GM18511 (cell line): ENCODE measurements at regions not wholly inside any gene's neighbourhood (a gene's known extent, or its start where the extent isn't known, plus 50 kb on each side); places are given as distances from the start of the nearest gene placed in this dataset.
"Not testable (repeated sequence)": the region's sequence is repeated elsewhere in the genome, so short reads cannot be mapped to it uniquely, and the experiment has no call there.

Experiments
- ATAC-seq: cut with Tn5 transposase; IDR thresholded peaks from one replicate; pipeline ENCODE4 v1.9.1; 2021; ENCODE audit warnings: mild to moderate bottlenecking, moderate library complexity; ENCODE audit not compliant: unreplicated experiment

DNA sequence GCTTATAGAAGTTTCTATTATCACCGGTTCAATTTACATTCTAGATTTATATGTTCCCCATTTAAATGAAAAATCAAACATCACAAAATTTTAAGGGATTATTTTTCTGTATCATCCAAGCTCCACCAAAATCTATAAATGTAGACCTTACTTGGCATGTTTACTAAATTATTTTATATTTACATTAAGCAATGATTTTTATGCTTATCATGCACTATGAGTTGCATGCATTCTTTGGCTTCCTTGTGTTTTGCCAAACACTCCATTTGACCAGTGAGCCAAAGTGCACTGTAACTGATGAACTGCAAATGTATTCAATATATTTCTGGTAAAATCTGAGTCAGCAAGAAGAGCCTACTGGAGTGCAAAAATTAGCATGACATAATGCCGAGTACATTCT is 595.5 kb upstream of the PCDH7 start:
- ATAC-seq = not testable (repeated sequence)

DNA sequence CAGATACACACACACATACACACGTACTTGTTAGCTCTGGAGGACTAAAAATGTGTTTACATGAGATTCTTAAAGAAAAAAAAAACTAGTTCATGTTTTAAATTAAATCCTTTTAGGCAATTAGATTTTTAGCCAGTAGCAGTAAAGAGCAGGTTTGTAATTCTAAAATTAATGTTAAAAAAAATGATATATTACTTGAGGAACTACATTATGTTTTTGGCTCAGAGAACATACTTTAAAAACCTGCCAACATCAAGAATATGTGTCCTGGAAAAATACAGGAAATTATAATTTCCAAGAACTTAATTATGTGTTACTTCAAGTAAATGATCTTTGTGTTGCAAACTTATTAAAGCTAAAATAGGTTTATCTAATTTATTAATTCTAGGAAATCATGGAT is 594.3 kb upstream of the PCDH7 start:
- no peak for ATAC-seq

DNA sequence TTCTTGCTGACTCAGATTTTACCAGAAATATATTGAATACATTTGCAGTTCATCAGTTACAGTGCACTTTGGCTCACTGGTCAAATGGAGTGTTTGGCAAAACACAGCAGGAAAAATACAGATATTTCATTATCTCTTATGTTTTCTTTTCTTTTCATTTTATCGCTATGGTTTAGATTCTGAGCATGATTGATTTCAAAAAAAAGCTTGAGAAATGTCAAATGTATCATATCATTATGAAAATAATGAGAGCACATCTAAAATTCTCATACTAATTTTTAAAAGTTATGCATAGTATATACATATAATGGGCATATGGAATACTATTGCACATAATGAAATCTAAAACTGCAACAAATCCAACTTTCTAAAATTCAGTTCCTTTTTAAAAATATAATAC is 593.8 kb upstream of the PCDH7 start:
- ATAC-seq = no peak

DNA sequence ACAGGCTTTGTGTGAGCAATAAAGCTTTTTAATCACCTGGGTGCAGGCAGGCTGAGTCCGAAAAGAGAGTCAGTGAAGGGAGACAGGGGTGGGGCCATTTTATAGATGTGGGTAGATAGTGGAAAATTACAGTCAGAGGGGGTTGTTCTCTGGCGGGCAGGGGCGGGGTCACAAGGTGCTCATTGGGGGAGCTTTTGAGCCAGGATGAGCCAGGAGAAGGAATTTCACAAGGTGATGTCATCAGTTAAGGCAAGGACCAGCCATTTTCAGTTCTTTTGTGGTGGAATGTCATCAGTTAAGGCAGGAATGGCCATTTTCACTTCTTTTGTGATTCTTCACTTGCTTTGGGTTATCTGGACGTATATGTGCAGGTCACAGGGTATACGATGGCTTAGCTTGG is 571.3 kb upstream of the PCDH7 start:
- not testable (repeated sequence) for ATAC-seq

DNA sequence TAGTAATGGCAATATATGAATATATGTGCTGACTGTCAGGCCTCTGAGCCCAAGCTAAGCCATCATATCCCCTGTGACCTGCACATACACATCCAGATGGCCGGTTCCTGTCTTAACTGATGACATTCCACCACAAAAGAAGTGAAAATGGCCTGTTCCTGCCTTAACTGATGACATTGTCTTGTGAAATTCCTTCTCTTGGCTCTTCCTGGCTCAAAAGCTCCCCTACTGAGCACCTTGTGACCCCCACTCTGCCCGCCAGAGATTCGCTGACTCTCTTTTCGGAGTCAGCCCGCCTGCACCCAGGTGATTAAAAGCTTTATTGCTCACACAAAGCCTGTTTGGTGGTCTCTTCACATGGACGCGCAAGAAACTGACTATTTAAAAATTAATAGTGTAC is 570.6 kb upstream of the PCDH7 start:
- ATAC-seq = not testable (repeated sequence)

DNA sequence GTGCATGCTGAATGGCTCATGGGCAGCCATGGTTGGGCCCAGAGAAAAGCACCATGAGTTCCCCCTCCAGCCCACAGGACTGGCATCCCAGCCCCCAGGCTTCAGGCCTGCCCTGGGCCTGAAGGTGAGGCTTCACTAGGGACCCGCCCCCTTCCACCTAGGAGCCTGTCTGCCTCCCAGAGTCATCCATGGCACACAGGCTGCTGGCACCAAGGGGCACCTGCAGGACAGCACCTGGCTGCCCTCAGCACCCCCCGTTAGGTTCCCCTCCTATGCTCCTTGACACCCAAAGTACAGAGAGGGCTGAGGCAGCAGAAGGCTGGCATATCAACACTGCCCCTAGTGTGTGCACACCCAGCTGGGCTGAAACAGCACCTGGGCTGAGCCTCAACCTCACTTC is 566.7 kb upstream of the PCDH7 start:
- ATAC-seq = no peak

DNA sequence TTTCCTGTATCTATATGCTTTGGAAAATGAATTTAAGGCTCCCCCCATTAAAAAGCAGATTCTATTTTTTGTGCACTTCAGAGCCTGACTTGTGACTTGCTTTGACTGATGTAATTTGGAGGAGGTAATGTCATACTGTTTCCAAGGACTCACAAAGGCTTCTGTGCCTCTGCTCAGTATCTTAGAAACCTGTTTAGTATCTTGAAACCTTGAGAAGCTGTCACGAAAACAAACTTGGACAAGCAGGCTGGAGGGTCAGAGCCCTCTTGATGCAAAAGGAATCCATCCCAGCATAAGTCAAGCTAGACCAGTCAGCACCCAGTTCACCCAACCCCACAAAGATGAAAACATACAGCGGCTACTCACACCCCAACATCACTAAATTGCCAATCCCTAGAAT is 560.0 kb upstream of the PCDH7 start:
- ATAC-seq = no peak

DNA sequence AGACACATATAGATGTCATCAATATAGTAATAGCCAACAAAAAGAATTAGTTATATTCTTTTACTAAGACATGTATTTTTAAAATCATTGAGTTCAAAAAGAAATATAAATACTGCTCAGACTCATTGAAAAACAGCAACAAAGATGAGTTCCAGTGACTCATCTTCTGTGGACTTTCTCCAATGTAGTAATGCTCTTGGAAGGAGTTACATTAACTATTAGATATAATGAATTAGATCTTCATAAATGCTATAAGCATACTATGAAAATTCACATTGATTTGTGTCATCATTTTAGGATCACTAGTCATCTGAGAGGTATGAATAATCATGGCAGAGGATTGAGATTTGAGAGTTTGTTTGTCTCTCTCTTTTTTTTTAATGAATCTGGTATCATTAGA is 547.8 kb upstream of the PCDH7 start:
- ATAC-seq = no peak

DNA sequence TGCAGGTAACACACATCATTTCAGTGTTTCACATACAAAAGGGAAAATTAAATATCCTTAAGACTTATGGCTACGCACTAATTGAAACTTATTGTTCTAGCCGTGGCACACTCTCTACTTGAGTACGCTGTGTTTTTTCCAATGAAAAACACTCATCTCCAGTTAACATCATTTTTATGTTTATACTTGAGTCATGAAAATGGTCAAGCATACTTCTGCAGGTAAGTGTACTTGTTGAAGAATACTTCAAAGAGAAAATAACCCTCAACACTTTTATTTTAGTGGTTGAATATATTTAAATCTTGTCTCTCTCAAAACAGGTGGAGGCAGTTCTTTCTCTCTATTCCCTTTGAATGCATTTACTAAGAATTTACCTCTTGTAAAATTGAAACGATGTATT is 538.7 kb upstream of the PCDH7 start:
- ATAC-seq = no peak

DNA sequence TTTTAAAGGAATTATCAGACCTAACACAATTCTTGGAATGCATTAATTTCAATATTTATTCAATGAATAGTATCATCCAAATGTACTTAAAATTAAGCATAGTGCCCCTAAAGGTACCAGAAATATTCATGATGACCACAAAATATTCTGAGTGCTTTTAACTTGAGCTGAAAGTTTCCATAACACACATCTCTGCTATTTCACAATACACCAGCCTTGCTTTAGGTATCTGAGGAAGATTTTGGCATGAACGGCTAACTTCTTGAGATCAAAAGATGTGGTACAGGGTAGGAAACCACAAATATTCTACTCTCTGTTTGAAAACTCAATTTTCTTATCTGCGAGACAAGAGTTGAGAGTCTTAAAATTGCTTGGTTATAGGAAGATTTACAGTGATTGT is 538.3 kb upstream of the PCDH7 start:
- ATAC-seq = no peak

DNA sequence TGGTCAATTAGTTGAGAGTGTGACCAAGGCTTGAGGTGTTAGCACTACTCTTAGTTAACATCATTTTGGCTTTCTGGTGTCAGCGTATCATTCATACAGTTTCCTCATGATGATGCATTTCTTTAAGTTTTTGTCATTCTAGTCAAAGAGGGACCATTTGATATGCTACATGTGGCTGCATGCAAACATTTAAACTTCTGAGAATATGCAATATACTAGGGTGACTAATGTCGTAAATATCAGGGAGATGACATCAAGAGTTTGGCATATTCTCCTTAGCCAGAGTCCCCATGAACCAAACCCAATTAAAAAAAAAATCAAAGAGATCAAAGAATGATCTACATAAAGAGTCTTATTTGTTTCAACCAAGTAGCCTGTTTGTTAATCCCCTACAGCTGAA is 537.4 kb upstream of the PCDH7 start:
- ATAC-seq = no peak

DNA sequence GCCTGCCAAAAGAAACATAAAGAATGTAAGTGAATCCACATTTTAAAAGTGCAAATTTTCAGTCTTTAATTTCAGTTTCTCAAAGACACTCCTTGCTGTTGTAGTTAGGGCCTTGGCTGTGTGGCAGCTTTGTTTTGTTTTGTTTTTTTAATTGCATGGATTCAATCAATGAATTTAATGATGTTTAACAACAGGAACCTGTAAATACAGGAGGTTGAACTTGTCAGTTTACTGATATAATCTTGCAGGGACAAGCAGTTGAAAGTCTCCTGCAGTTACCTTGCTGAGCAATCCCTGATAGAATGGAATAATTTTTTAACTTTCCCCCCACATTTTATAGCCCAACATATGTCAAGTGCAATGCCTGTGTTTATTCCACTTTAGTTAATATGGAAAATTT is 528.3 kb upstream of the PCDH7 start:
- no peak for ATAC-seq

DNA sequence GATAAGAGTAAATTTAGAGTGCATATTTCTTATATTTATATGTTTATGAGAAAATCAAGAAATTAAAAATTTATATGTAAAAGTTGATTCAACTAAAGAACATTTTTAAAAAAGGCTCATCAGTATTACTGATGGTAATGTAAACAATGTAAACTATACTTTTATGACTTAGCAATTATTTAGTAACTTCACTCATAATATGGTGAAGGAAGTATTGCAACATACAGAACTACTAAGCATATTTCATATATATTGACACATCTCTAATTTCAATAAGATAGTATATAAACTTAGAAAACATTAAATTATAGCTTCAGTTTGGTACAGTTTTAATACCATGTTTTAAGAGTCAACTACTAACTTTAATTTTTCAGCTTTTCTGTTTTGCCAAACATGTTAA is 512.8 kb upstream of the PCDH7 start:
- no peak for ATAC-seq

DNA sequence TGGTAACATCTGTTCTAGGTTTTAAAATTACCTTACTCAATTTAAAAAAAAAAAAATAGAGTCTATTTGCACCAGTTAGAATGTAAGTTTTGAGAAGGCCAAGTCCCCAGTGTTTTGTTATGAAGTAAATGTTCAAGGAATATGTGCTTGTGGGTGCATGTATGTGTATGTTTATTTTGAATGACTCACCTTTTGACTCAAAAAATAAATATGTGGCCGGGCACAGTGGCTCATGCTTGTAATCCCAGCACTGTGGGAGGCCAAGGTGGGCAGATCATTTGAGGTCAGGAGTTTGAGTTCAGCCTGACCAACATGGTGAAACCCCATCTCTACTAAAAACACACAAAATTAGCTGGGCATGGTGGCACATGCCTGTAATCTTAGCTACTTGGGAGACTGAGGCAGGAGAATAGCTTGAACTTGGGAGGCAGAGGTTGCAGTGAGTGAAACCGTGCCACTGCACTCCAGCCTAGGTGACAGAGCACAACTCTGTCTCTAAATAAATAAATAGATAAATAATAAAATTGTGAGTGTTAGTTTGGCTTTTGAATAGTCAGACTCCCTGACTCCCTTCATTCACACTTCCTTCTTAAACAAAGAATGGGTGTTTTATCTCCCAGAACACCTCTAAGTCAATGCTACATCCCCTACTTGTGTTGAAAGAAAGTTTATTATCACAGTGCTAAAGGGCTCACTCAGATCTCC is 511.3 kb upstream of the PCDH7 start:
- ATAC-seq = no peak

DNA sequence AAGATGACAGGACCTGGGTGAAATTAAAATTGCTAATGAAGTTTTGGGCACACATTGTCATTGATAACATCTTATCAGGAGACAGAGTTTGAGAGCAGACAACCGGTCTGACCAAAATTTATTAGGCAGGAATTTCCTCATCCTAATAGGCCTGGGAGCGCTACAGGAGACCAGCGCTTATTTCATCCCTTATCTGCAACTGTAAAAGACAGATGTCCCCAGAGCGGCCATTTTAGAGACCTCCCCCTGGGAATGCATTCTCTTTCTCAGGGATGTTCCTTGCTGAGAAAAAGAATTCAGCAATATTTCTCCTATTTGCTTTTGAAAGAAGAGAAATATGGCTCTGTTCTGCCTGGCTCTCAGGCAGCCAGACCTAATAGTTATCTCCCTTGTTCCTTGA is 504.2 kb upstream of the PCDH7 start:
- not testable (repeated sequence) for ATAC-seq

DNA sequence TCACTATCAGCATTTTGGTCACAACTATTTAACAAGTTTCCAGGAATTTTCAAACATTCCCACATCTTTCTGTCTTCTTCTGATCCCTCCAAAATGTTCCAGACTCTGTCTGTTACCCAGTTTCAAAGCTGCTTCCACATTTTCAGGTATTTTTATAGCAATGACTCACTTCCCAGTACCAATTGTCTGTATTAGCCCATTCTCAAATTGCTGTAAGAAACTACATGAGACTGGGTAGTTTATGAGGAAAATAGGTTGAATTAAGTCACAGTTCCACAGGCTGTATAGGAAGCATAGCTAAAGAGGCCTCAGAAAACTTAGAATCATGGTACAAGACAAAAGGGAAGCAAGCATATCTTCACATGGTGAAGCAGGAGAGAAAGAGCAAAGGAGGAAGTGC is 475.0 kb upstream of the PCDH7 start:
- ATAC-seq = no peak

DNA sequence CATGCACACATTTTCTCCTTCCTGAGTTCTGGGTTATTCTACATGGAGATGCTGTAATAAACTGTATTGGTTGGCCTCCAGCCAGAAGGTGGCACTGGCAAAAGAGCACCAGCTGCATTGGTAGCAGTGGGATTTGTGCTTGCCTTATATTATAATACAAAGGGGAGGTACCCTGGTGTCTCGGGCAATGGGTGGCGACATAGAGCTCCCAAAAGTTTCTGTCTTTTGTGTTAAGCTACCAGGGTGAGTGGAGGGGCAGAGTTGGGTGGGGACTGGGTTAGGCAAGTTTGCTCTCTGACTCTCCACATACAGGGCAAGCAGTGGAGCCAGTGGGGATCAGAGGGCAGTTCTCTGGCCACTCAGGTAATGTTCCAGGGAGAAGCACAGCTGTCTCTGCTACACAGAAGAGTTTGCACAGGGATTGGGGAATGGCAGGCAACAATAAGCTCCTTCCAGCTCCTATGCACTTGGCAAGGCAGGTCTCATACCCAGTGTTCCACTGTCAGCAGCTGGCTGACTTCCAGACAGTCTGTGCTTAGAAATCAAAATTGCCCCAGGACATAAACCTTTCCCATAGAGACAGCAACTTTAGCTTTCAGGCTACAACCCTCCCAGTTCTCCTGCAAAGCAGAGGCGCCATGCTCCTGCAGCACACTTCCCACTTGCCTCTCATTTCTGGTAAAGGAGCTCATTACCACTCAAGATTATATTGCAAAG is 463.9 kb upstream of the PCDH7 start:
- no peak for ATAC-seq

DNA sequence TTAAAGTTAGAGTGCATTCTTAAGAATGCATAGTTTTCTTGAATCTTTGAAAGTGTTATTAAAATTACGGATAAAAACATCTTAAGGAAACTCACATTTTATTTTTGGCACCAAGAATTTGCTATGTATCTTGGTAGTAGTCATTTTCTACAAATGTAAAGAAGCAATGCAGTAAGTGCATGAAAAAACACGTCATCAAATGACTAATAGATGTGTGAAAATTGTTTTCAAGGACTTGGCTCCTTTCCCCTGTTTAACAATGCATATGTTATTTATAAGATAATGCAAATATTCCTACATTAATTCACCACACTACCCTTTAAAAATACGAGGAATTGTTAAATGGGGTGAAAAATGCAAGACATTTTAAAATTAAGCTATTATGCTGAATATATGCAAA is 461.2 kb upstream of the PCDH7 start:
- ATAC-seq = no peak

DNA sequence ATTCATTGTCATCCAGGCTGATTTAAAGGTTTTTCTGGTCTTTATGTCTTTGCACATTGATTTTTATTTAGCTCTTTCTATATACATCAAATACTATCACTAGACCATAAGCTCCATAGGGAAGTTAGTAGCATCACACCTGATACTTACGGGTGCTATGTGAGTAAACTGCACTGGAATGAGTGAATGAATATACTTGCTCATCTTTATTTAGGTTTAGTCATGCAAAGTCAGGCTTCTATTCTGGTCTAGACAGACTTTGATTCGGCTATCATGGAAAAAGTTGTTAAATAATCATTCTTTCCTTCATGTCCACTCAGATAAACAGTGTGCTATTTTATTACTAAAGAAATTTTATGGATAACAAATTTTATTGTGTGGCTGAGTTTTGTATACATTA is 457.8 kb upstream of the PCDH7 start:
- no peak for ATAC-seq

DNA sequence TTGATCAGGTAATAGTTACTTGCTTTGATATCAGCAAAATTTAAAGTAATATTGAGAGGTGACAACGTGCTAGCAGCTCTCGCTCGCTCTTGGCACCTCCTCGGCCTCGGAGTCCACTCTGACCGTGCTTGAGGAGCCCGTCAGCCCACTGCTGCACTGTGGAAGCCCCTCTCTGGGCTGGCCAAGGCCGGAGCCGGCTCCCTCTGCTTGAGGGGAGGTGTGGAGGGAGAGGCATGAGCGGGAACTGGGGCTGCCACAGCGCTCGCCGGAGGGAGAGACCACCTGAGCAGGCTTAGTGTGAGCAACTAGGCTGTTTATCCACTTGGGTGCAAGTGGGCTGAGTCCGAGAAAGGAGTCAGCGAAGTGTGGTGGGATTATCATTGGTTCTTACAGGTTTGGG is 455.7 kb upstream of the PCDH7 start:
- ATAC-seq = no peak

DNA sequence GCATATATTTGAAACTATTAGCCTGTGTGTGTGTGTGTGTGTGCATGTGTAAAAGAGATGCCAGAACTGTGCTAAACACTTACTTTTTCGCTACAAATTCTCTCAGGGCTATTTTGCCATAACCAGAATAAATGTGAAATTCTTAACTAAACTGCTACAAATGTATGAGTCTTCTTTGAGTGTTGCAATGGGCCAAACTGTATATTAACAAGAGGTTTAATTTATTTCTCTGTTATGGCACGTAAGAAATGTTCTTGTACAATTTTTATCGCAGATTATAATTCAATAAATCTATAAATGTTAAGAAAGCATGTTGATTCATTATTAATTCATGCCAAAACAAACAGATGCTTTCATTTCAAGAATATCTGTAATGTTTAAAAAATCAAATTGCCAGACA is 454.5 kb upstream of the PCDH7 start:
- ATAC-seq = no peak

DNA sequence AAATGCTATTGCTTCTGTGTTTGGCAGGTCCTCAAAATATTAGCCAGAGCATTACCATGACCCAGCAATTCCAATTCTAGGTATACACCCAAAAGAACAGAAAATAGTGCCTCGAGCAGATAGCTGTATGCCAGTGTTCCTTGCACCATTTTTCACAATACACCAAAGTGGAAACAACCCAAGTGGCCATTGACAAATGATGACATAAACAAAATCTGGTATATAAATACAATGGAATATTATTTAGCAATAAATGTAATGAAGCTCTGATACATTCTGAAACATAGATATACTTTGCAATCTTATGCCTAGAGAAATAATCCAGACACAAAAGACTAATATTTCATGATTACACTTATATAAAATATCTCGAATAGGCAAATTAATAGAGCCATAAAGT is 451.8 kb upstream of the PCDH7 start:
- no peak for ATAC-seq

DNA sequence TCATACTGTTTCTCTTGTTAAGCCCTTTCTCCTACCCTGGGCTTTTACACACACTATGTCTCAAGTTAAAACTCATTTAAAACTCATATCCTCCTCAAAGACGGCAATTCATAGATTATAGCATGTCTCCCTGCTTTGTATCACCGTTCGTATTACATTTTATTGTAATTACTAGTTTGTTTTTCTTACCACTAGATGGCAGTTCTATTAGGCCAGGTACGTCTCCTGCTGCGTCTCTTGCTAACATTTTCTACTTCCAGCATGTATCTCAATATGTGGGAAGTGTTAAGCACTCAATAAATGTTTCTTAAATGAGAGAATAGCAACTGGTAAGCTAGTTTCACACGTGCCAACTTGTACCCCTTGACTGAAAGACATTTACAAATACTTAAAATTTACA is 450.3 kb upstream of the PCDH7 start:
- ATAC-seq = no peak
